ENCODE measurements at regions not wholly inside any gene's neighbourhood (a gene's known extent, or its start where the extent isn't known, plus 50 kb on each side); places are given as distances from the start of the nearest gene placed in this dataset.

- Mint-ChIP-seq H3K4me1 (no peaks in the 10 kb centered on the region), H3K4me3 (no peak overlapping the region), H3K27me3 (ENCODE audit: low read depth) (no peaks in the 10 kb centered on the region), H3K9me3 (peaks cover 33% of the 10 kb centered on the region), H3K27ac (no peak overlapping the region), H3K36me3 (no peaks in the 10 kb centered on the region)
- DNase-seq (ENCODE audit: low spot score in 2 of 2, unreplicated experiment in 2 of 2), result no peak
- no peak for TF ChIP-seq CTCF (IDR thresholded peaks at IDR 0.05; ENCODE audit: unreplicated experiment)
These were observed 208.4 kb upstream of the AKR1E2 start for GRCh38 chr10:4617589-4617988.

GRCh38 chr10:4615042-4615441 lies 211.0 kb upstream of the AKR1E2 start:
- no peaks in the 10 kb centered on the region for H3K4me1 Mint-ChIP-seq
- no peak for TF ChIP-seq CTCF (IDR thresholded peaks at IDR 0.05; ENCODE audit: unreplicated experiment)
- H3K9me3 Mint-ChIP-seq, result peaks cover 33% of the 10 kb centered on the region
- no peak for DNase-seq (ENCODE audit: low spot score in 2 of 2, unreplicated experiment in 2 of 2)
- H3K27ac Mint-ChIP-seq, result no peak overlapping the region
- no peak overlapping the region for H3K4me3 Mint-ChIP-seq
- no peaks in the 10 kb centered on the region for H3K36me3 Mint-ChIP-seq
- H3K27me3 Mint-ChIP-seq (ENCODE audit: low read depth), result no peaks in the 10 kb centered on the region

- TF ChIP-seq CTCF (IDR thresholded peaks at IDR 0.05; ENCODE audit: unreplicated experiment), result no peak
- Mint-ChIP-seq H3K9me3 (peaks cover 7% of the 10 kb centered on the region), H3K4me1 (peaks cover 3% of the 10 kb centered on the region), H3K27ac (no peak overlapping the region), H3K36me3 (no peaks in the 10 kb centered on the region), H3K4me3 (no peak overlapping the region), H3K27me3 (ENCODE audit: low read depth) (no peaks in the 10 kb centered on the region)
- no peak for DNase-seq (ENCODE audit: low spot score in 2 of 2, unreplicated experiment in 2 of 2)
These were observed 216.8 kb upstream of the AKR1E2 start for GRCh38 chr10:4609251-4609650.

- Mint-ChIP-seq H3K4me3 (no peak overlapping the region), H3K9me3 (peaks cover 3% of the 10 kb centered on the region), H3K27me3 (ENCODE audit: low read depth) (no peaks in the 10 kb centered on the region), H3K27ac (no peak overlapping the region), H3K4me1 (peaks cover 3% of the 10 kb centered on the region), H3K36me3 (no peaks in the 10 kb centered on the region)
- no peak for TF ChIP-seq CTCF (IDR thresholded peaks at IDR 0.05; ENCODE audit: unreplicated experiment)
- no peak for DNase-seq (ENCODE audit: low spot score in 2 of 2, unreplicated experiment in 2 of 2)
These were observed 218.3 kb upstream of the AKR1E2 start for GRCh38 chr10:4607681-4608080.

GRCh38 chr10:4606856-4607636 lies 219.0 kb upstream of the AKR1E2 start:
- DNase-seq (ENCODE audit: low spot score in 2 of 2, unreplicated experiment in 2 of 2), result no peak
- Mint-ChIP-seq H3K36me3 (no peaks in the 10 kb centered on the region), H3K4me1 (peaks cover 3% of the 10 kb centered on the region), H3K27ac (no peak overlapping the region), H3K9me3 (peaks cover 3% of the 10 kb centered on the region), H3K27me3 (ENCODE audit: low read depth) (no peaks in the 10 kb centered on the region), H3K4me3 (no peak overlapping the region)
- TF ChIP-seq CTCF (IDR thresholded peaks at IDR 0.05; ENCODE audit: unreplicated experiment), result no peak
